HG02981 (cell line): ENCODE measurements at regions not wholly inside any gene's neighbourhood (a gene's known extent, or its start where the extent isn't known, plus 50 kb on each side); places are given as distances from the start of the nearest gene placed in this dataset.

Experiments used
- ATAC-seq: cut with Tn5 transposase; IDR thresholded peaks from one replicate; pipeline ENCODE4 v1.9.1; 2021; ENCODE audit warnings: mild to moderate bottlenecking, moderate library complexity; ENCODE audit not compliant: unreplicated experiment

DNA sequence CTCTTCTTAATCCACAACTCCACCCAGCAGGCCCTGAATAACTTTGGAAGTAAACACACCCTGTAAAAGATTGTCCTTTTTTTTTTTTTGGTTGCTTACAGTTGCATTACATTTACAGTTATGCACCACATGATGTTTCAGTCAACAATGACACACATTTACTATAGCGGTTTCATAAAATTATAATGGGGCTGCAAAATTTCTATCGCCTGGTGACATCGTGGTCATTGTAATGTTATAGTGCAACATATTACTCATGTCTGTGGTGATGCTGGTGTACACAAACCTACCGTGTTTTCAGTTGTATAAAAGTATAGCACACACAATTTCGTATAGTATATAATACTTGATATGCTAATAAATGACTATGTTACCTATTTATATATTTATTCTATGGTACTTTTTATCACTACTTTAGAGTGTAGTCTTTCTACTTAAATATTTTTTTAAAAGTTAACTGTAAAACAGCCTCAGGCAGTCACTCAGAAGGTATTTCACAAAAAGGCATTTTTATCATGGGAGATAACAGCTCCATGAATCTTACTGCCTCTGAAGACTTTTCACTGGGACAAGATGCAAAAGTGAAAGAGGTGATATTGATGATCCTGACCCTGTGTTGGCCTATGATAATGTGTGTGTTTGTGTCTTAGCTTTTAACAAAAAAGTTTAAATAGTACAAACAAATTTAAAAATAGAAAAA is 695.4 kb upstream of the CDH18 start:
- ATAC-seq = no peak

DNA sequence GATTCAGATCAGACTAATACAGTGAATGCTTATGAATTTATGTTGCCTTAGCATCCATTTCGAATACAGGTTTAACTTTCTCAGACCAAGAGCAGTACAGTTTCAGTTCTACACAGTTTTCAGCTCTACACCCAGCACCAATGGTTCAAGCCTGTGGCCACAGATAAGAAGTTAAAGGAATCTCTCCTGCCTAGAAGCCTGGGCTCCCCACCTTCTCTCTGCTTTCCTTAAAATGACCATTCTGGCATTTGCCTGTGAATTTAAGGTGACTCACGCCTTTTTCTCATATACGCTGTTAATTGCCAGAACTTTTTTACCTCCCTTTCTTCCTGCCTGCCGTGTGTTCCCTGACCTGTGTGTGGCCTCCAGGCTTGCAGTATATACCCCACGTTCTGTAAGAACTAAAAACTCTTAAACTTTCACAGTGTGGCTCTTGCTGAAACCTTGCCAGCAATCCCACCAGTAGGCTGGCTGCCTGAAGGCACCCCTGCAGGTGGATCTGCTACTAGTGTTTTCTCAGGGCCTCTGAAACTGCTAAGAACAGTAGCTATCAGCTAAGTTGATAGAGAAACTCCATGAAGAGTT is 692.8 kb upstream of the CDH18 start:
- ATAC-seq = no peak

DNA sequence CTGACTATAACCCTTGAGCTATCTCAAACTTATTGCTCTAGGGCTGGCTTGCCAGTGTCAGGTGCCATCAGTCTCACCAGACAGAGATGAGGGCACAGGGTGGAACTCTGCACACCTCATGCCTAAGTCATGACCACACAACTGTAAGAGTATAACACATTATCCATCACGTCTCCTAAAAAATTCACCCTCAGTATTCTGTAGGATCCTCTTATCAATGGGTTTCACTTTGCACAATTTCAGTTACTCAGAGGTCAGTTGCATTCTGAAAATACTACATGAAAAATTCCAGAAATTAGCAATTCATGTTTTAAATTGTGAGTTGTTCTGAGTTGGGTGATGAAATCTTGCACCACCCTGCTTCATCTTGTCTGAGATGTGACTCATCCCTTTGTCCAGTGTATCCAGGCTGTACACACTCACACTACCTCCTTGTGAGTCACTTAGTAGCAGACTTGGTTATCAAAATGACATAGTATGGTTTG is 690.9 kb upstream of the CDH18 start:
- ATAC-seq = no peak

DNA sequence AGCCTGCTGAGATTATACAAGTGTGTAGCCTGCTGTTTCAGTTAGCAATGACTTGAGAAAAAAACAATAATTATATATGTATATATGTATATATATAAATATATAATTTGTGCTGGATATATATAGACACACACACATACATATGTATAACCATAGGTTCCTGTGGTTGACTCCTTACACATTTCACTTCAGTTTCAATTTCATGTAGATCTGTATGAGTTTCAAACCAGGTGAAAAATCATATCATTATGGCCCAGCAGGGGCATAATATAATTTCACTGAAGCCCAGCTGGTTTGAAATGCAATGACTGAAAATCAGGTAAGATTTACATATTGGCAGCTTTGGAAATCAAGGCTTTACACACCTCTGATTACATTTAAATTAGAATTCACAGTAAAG is 690.4 kb upstream of the CDH18 start:
- peak; percentile 60 for ATAC-seq

DNA sequence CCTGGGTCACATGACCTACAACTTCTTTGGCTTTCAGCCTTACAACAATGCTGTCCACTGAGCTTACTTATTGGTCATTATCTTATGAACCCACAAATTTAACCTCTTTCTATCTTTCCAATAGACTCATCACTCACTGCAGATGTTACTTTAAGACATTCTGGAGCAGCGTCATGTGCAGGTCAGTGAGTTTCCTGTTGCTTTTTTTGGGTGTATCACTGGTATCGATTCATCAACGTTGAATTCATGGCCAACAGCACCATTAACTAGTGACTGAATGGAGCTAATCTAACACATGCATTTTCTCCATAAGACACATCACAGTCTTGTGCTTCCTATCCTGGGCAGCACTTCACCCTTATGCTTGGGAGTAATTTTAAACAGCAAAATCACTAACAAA is 672.6 kb upstream of the CDH18 start:
- no peak for ATAC-seq

DNA sequence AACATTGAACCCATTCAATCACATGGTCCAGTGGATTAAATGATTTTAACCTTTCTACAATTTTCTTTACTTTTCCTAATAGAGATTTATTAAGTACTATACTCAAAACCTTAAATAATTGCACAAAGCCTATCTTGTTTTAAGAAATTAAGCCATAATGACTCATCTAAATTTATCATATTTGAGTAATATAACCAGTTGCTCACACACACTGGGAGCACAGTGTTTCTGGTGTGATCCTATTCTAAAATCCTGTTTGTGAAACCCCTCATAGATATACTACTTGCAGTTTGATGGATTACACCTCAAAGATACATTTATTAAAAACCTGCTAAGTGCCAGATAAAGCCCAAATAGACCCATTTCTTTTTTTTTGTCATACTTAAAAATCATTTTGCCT is 668.3 kb upstream of the CDH18 start:
- no peak for ATAC-seq

DNA sequence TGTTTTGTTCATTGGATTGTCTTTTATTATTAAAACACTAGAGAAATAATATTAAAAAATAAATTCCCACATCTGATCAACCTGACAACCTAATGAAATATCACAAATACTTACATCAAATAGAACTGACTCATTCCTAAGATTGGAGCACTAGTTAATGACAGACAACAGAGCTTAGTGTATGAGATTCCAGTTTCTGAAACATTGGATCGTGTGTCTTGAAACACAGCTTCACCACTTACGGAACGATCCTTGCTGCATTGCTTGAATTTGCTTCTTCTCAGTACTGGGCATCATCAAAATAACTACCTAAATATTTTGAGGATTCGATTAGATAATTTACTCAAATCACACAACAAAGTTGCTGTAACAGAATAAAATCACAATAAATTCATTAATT is 667.2 kb upstream of the CDH18 start:
- ATAC-seq = no peak

DNA sequence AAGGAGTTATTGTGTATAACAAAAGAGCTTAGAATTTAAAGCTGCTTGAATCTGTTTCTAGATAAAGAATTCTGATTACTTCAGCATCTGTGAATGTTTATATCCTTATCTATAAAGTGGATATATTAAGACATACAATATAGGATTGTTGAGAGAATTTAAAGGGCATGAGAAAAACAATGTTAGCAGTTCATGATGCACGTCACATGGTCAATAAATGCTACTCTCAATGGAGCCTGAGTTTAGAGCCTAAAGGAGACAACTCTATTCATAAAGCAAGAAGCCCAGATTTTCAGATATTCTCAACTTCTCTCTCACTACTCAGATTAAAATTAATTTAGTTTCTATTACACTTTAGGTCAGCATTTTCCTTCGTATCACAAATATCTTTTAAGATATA is 666.7 kb upstream of the CDH18 start:
- ATAC-seq = no peak

DNA sequence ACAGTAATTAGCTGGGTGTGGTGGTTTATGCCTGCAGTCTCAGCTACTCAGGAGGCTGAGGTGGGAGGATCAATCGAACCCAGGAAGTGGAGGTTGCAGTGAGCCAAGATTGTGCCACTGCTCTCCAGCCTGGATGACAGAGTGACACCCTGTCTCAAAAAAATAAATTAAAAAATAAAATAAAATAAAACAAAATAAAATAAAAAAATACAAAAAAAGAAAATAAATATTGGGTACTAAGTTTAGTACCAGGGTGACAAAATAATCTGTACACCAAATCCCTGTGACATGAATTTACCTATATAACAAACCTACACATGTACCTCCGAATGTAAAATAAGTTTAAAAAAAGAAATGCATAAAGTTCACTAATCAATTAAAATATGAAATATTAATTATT is 666.0 kb upstream of the CDH18 start:
- ATAC-seq = no peak

DNA sequence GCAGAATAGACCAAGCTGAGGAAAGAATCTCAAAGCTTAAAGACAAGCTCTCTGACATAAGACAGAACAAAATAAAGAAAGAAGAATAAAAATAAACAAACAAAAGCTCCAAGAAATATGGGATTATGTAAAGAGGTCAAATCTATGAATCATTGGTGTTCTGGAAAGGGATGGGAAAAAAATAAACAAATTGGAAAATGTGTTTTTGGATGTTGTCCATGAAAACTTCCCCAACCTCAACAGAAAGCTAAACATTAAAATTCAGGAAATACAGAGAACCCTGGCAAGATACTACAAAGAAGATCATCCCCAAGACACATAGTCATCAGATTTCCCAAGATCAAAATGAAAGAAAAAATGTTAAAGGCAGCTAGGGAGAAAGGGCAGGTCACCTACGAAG is 662.0 kb upstream of the CDH18 start:
- ATAC-seq = no peak

DNA sequence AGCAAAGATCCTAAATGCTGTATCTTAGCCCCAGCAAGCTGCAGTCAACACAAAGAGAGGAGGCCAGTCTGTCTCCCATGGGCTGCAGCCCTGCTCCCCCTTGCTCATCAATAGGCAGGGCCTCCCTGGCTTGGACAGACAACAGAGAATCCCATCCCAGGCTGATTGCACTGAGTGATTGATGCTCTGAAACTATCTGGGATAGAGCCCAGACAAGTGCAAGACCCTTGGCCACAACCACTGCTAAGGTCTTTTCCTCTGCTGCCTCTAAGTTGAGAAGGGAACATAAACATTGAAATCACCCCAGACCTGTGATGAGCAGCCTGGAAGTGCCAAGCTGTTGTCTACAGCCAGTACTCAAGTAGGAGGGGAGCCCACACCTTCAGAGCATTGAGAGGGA is 661.0 kb upstream of the CDH18 start:
- ATAC-seq = no peak

DNA sequence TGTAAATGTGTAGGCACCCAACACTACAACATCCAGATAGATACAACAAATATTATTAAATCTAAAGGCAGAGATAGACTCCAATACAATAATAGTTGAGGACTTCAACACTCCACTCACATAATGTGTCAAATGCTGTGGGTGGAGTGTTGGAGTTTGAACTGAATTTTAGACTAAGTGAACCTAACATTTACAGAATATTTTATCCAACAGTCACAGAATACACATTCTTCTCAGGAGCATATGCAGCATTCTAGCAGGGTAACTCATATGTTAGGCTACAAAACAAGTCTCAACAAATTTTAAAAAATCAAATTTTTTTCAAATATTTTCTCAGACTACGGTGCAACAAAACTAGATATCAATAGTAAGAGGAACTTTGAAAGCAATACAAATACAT is 648.7 kb upstream of the CDH18 start:
- no peak for ATAC-seq

DNA sequence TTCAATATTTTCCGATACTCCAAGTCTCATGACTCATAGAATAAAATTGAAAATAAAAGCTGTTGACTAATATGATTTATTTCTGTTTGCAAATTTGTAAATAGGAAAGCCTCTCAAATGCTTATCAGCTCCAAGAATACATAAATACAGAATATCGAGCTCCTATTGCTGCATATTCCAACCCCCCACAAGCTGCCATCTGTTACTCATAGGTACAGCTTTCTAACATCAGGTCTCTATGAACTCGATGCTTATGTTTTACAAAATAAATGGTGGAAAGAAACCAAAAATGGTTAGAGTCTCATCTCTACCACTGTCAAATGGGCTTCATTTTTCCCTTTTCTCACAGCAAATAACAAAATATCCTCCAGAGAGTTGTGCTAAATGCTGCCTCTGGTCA is 631.6 kb upstream of the CDH18 start:
- no peak for ATAC-seq

DNA sequence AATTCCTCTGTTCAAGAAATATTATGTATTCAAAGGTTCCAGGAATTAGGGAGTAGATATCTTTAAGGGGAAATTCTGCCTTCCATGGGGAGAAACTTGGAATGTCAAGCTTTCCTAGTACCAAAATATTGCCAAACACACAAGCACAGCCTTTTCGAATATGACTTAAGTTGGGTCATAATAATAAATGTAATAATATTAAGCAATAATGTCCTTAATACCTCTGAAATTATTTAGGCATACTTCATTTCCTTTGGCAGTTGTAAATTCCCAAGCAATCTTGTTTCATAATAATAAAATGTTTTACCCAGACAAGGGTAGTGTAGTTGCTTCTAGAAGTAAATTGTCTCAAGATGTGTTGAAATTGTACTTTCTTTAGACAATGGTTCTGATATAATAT is 630.3 kb upstream of the CDH18 start:
- no peak for ATAC-seq

DNA sequence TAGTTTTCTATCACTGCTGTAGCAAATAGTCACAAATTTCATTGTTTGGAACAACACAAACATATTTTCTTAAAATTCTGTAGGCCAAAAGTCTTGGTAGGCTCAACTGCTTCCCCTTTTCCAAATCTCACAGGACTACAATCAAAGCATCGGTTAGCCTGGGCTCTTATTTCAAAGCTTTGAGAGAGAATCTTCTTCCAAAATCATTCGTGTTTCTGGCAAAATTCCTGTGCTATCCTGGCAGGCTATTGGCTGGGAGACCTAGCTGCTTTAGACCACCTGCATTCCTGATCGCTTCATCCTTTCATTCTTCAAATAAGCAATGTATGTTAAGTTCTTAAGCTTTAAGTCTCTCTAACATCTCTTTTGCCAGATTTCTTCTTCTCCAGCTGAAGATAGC is 629.8 kb upstream of the CDH18 start:
- ATAC-seq = no peak

DNA sequence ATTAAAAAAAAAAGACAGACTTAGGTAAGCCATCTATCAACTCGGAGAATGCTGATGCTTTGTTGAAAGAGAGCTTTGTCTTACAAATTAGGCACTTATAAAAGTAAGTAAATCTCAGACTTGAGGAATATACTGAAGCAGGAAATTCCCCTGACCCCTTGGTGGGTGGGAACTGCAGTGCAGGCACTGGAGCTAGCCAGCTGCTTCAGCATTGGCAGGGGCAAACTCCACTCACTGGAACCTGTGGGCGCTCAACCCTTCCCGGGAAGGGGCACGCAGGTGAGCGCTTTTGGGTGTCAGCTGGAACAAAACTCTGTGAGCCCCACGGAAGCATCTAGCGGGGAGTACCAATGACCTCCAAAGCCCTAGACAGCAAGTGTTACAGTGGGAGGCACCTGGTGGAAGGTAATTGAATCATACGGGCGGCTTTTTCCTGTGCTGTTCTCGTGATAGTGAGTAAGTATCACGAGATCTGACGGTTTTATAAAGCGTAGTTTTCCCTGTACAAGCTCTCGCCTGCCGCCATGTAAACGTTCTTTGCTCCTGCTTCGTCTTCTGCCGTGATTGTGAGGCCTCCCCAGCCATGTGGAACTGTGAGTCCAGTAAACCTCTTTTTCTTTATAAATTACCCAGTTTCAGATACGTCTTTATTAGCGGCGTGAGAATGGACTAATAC is 628.0 kb upstream of the CDH18 start:
- no peak for ATAC-seq

DNA sequence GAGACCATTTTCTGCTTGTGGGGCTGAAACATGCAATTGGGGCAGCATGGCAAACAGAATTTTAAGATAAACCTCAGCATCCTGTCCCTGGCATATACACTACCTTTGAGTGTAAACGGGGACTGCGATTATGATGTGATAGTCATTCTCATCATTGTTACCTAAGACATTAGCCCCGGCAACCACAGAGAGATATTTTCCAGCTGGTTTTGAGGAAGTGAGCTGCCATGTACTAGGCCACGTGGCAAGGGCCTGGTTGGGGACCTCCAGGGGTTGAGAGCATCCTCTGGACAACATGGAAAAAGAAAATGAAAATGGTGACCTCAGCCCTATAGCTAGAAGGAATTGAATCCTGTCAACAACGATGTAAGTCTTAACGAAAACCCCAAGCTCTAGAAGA is 623.6 kb upstream of the CDH18 start:
- ATAC-seq = no peak

DNA sequence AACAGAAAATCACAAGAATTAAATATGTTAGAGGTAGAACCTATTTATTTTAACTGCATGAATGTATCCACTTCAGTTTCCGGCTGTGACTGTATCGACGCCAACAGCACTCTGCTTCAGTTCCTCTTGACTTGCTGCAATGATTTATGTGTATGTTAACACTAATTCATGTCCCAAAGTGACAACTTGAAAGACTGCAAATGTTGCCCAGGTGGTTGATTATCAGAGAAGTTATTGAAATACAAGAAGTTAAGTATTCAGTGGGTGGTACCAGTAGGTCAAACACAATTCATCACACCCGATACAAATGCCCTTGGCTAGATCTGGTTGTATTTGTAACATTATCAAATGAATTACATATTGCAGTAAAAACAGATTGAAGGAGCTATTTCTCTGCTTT is 622.7 kb upstream of the CDH18 start:
- no peak for ATAC-seq

DNA sequence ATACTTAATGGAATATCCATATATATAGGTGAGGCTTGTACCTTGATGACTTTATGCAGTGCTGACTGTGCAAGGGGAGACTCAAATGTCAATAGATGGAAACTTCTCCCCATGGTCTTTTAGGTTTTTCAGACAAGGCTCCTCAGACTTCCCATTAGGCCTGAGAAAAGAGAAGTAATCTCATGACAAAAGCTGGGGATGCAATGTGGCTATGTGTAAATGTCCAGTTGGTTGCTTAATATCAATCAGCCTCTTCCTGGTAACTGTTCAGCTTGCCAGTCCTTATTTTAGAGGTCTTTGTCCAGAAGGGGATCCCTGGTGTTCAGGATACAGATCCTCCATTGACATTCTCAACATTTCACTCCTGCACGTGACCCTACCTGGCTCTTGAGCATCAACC is 621.1 kb upstream of the CDH18 start:
- no peak for ATAC-seq

DNA sequence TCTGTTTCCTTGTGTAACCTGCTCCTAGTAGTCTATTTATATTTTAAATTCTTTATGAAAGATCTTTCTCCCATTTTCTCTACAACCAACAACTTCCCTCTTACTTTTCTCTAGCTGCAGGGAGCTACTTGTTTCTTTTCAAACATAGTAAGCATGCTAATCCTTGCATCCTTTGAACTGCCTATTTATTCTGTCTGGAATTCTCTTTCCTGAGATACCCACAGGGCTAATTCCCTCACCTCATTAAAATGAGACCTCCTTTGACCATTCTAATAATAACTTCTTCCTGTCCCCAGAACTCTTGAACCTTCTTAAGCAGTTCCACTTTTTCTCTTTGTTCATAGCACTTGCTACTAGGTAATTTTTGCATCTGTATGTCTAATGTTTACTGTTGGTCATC is 620.6 kb upstream of the CDH18 start:
- ATAC-seq = no peak

DNA sequence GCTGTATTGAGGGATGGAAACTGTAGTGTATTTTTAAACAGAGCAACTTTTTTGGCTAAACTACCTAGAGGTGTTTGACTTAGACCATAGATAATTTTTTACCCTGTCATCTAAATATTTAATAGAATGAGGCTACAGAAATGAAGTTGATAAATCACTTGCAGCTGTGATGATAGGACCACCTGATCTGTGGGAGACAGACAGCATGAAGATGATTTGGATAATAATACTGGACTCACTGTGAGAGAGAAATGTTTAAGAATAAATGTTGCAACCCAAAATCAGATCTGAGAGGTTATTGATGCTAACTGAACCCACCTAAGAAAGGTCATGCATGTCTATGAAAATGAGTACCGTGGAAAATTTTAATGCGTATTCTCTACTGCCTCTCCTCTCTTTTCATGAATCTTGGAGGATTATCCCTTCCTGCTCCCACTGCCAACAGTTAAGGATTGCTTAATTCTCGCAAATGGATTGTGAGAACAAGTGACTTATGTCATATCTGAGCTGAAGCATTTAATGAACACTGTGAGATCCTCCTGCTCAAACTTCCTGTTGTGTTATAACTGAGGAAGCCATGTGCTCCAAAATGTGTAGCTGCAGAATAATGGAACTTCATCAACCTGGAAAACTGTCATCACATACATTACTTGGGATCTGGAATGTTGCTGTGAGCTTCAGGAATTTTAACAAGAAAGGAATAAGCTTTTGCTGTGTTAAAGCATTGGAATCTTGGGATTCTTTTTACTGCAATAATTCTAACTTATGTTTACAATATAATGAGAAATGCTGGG is 617.9 kb upstream of the CDH18 start:
- no peak for ATAC-seq

DNA sequence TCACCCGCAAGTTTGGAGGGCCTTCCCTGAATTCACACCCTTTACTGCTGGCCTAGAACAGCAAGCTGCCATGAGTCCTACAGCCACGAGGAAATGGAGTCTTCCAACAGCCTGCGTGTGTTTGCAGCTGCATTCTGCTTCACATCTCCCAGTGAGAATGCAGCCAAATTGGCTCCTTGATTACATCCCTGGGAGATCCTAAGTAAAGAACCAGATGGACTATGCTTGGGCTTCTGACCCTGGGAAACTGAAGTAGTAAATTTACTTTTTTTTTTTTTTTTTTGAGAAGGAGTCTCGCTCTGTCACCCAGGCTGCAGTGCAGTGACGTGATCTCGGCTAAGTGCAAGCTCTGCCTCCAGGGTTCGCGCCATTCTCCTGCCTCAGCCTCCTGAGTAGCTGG is 617.0 kb upstream of the CDH18 start:
- no peak for ATAC-seq
